CD4-positive, alpha-beta T cell treated with Interleukin-10 for 1 hour (primary cell): ENCODE measurements at regions not wholly inside any gene's neighbourhood (a gene's known extent, or its start where the extent isn't known, plus 50 kb on each side); places are given as distances from the start of the nearest gene placed in this dataset.

Source experiments
- DNase-seq: peaks from one replicate; pipeline ENCODE4 v3.0.0-alpha.2; 2020

GRCh38 chr6:170093658-170094596, 197.0 kb downstream of the DLL1 start:
- DNase-seq = no peak

GRCh38 chr6:170093276-170093657, 197.6 kb downstream of the DLL1 start:
- DNase-seq = no peak

GRCh38 chr6:170092826-170093225, 198.1 kb downstream of the DLL1 start:
- no peak for DNase-seq

- DNase-seq = no peak
These were observed 199.0 kb downstream of the DLL1 start for GRCh38 chr6:170091639-170092579.

GRCh38 chr6:170091000-170091638, 199.8 kb downstream of the DLL1 start:
- DNase-seq = no peak

GRCh38 chr6:170090561-170090960, 200.3 kb downstream of the DLL1 start:
- no peak for DNase-seq

- DNase-seq = no peak
These were observed 200.9 kb downstream of the DLL1 start for GRCh38 chr6:170089963-170090362.

- DNase-seq = peak; percentile 20
These were observed 202.3 kb downstream of the DLL1 start for GRCh38 chr6:170088582-170088955.

GRCh38 chr6:170087941-170088581, 202.8 kb downstream of the DLL1 start:
- DNase-seq = peak; percentile 62

GRCh38 chr6:170087421-170087780, 203.5 kb downstream of the DLL1 start:
- peak; percentile 40 for DNase-seq

- DNase-seq = no peak
These were observed 204.0 kb downstream of the DLL1 start for GRCh38 chr6:170086639-170087420.

- DNase-seq = no peak
These were observed 205.1 kb downstream of the DLL1 start for GRCh38 chr6:170085475-170086401.

- no peak for DNase-seq
These were observed 206.6 kb downstream of the DLL1 start for GRCh38 chr6:170084166-170084730.

- no peak for DNase-seq
These were observed 207.4 kb downstream of the DLL1 start for GRCh38 chr6:170083236-170084051.

- no peak for DNase-seq
These were observed 208.2 kb downstream of the DLL1 start for GRCh38 chr6:170082531-170083187.

GRCh38 chr6:170082067-170082466, 208.8 kb downstream of the DLL1 start:
- no peak for DNase-seq

GRCh38 chr6:170081556-170081955, 209.3 kb downstream of the DLL1 start:
- DNase-seq = no peak

GRCh38 chr6:170080828-170081371, 210.0 kb downstream of the DLL1 start:
- DNase-seq = no peak
